Hepatocyte (in vitro differentiated cells): ENCODE measurements at regions not wholly inside any gene's neighbourhood (a gene's known extent, or its start where the extent isn't known, plus 50 kb on each side); places are given as distances from the start of the nearest gene placed in this dataset.
"Not testable (repeated sequence)": the region's sequence is repeated elsewhere in the genome, so short reads cannot be mapped to it uniquely, and the experiment has no call there.

Experiments used
- DNase-seq: peaks from one replicate; pipeline ENCODE4 v3.0.0-alpha.2; 2016; ENCODE audit warnings: low spot score
- H2AFZ ChIP-seq: fragments of 200-600 bp; sonication (generic); 2 replicates; pipeline ENCODE4 v1.6.0; 2016; ENCODE audit warnings: antibody characterized with exemption, mild to moderate bottlenecking
- H3K27ac ChIP-seq: fragments of 200-600 bp; sonication (generic); 2 replicates; pipeline ENCODE4 v1.5.1; 2016; ENCODE audit warnings: mild to moderate bottlenecking
- H3K27me3 ChIP-seq: fragments of 200-600 bp; sonication (generic); 2 replicates; pipeline ENCODE4 v1.6.1; 2016
- H3K36me3 ChIP-seq: fragments of 200-600 bp; sonication (generic); replicated peaks from 2 replicates; pipeline ENCODE4 v1.5.1; 2016; ENCODE audit warnings: low read depth; ENCODE audit not compliant: insufficient read depth
- H3K4me1 ChIP-seq: fragments of 200-600 bp; sonication (generic); 2 replicates; pipeline ENCODE4 v1.5.1; 2016; ENCODE audit warnings: mild to moderate bottlenecking, moderate library complexity; ENCODE audit not compliant: insufficient read depth
- H3K4me2 ChIP-seq: fragments of 200-600 bp; sonication (generic); 2 replicates; pipeline ENCODE4 v1.6.0; 2016
- H3K4me3 ChIP-seq: fragments of 200-600 bp; sonication (generic); 2 replicates; pipeline ENCODE4 v1.5.1; 2016; ENCODE audit warnings: mild to moderate bottlenecking
- H3K79me2 ChIP-seq: fragments of 200-600 bp; sonication (generic); 2 replicates; pipeline ENCODE4 v1.6.0; 2017; ENCODE audit warnings: mild to moderate bottlenecking
- H3K9me2 ChIP-seq: fragments of 200-600 bp; sonication (generic); replicated peaks from 2 replicates; pipeline ENCODE4 v1.6.0; 2017; ENCODE audit warnings: mild to moderate bottlenecking; ENCODE audit not compliant: insufficient read depth
- H3K9me3 ChIP-seq: fragments of 200-600 bp; sonication (generic); 2 replicates; pipeline ENCODE4 v1.5.1; 2016; ENCODE audit warnings: low read depth, mild to moderate bottlenecking
- H4K20me1 ChIP-seq: fragments of 200-600 bp; sonication (generic); 2 replicates; pipeline ENCODE4 v1.6.0; 2016; ENCODE audit warnings: mild to moderate bottlenecking; ENCODE audit not compliant: insufficient read depth, poor library complexity, severe bottlenecking
- EZH2 ChIP-seq: fragments of 200-600 bp; sonication (generic); IDR thresholded peaks from 2 replicates; pipeline ENCODE4 v1.6.1; 2016; ENCODE audit warnings: antibody characterized with exemption, mild to moderate bottlenecking, borderline replicate concordance
- EZH2phosphoT487 ChIP-seq: fragments of 200-600 bp; sonication (generic); IDR thresholded peaks from one replicate; pipeline ENCODE4 v1.6.1; 2018; ENCODE audit warnings: antibody characterized with exemption, mild to moderate bottlenecking, low read depth, moderate library complexity; ENCODE audit not compliant: unreplicated experiment, severe bottlenecking
- WGBS: methylation state at CpG from one replicate; pipeline ENCODE4 v1.1.6; 2016; ENCODE audit warnings: low lambda C conversion rate; ENCODE audit errors: missing lambda C conversion rate; 5-methylcytosine and 5-hydroxymethylcytosine counted together
- TF ChIP-seq, protein P1 (sequence below): fragments of 200-600 bp; sonication (generic); IDR thresholded peaks from 2 replicates; pipeline ENCODE4 v1.5.1; 2016; ENCODE audit warnings: antibody characterized with exemption, mild to moderate bottlenecking; ENCODE audit not compliant: poor library complexity

DNA sequence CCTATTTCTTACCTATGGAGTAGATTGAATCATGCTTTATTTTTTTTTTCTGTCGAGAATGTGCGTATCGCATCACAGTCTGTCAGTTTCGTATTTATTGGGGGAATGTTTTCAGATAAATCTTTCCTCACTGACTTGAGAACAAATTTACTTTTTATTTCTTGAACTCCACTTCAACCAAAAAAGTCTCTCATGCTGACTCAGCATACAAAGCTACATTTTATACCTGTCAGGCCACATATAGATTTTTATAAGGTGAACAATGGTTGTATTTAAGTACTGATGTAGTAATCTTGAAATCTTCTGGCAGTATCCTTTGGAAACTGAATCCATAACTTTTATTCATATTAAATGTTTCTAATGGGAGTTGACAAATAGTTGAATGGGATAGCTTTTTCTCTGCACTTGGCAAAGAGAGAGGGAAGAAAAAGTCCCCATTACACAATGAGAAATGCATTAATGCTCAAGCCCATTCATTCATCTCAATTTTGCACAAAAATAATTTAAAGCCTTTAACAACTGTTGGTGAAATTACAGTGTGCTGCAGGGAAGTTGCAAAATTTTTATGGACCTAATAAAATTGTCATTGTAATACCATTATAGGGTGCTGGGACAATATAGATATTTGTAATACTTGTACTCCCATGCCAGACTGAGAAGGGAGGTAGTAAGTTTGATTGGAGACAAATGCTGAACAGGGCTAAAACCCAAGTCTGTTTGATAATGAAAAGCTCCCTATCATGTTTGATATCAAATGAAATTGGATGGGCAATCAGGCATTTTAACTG lies 367.6 kb downstream of the HLX start:
- H3K9me3 ChIP-seq = no peaks in the 10 kb centered on the region
- H3K79me2 ChIP-seq = no peaks in the 10 kb centered on the region
- TF ChIP-seq, protein P1, sequence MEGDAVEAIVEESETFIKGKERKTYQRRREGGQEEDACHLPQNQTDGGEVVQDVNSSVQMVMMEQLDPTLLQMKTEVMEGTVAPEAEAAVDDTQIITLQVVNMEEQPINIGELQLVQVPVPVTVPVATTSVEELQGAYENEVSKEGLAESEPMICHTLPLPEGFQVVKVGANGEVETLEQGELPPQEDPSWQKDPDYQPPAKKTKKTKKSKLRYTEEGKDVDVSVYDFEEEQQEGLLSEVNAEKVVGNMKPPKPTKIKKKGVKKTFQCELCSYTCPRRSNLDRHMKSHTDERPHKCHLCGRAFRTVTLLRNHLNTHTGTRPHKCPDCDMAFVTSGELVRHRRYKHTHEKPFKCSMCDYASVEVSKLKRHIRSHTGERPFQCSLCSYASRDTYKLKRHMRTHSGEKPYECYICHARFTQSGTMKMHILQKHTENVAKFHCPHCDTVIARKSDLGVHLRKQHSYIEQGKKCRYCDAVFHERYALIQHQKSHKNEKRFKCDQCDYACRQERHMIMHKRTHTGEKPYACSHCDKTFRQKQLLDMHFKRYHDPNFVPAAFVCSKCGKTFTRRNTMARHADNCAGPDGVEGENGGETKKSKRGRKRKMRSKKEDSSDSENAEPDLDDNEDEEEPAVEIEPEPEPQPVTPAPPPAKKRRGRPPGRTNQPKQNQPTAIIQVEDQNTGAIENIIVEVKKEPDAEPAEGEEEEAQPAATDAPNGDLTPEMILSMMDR = no peak
- TF ChIP-seq EZH2 = no peak
- no peak overlapping the region for H3K4me3 ChIP-seq
- no peaks in the 10 kb centered on the region for H3K36me3 ChIP-seq
- H3K4me2 ChIP-seq = no peak overlapping the region
- H2AFZ ChIP-seq = no peak overlapping the region
- 69% methylated on average over 4 of the region's 4 CpGs for WGBS
- H3K27me3 ChIP-seq = no peaks in the 10 kb centered on the region
- no peaks in the 10 kb centered on the region for H3K4me1 ChIP-seq
- DNase-seq = no peak
- H3K27ac ChIP-seq = no peak overlapping the region
- H3K9me2 ChIP-seq = no peaks in the 10 kb centered on the region
- no peaks in the 10 kb centered on the region for H4K20me1 ChIP-seq

DNA sequence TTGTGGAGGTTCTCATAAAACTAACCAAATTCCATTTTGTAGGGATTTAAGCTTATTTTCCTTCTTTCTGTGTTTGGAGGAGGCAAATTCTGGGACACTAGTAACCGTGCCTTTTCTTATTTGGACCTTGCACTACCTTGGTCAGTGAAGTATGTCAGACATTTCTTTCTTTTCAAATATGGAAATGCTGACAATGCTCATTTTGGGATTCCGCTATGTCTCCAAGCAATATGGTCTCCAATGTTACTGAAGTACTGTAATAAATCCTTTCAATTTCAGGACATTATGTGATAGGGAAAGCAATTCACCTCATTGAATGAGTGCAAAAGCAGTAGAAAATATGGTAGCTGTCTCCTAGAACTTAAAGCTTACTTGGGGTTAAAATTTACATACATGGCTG lies 372.3 kb downstream of the HLX start:
- no peak overlapping the region for H3K4me3 ChIP-seq
- TF ChIP-seq EZH2phosphoT487 = no peak
- TF ChIP-seq EZH2 = no peak
- TF ChIP-seq, protein P1 = no peak
- 45% methylated on average over 2 of the region's 2 CpGs for WGBS

DNA sequence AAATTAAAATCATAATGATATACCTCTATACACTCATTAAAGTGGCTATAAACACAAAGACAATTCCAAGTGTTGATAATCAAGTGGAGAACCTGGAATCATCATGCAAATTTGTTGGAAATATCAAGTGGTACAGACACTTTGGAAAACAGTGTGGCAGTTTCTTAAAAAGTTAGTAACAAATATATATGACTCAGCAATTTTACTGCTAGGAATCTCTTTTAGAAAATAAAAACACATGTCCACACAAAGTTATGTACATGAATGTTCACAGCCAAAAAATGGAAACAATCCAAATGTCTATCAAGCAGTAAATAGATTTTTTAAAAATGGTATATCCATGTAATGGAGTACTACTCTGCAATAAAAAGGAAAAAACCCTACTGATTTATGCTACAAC lies 375.6 kb downstream of the HLX start:
- Histone ChIP-seq H3K27me3 (no peaks in the 10 kb centered on the region), H3K9me2 (no peaks in the 10 kb centered on the region), H3K4me2 (no peak overlapping the region), H2AFZ (no peak overlapping the region), H3K4me3 (no peak overlapping the region), H3K79me2 (no peaks in the 10 kb centered on the region), H3K36me3 (no peaks in the 10 kb centered on the region), H4K20me1 (no peaks in the 10 kb centered on the region), H3K27ac (no peak overlapping the region), H3K4me1 (no peaks in the 10 kb centered on the region), H3K9me3 (no peaks in the 10 kb centered on the region)
- TF ChIP-seq, protein P1 = no peak
- no peak for DNase-seq

More for the DNA sequence above, 372.3 kb downstream of the HLX start:
- H3K4me1 ChIP-seq = no peaks in the 10 kb centered on the region
- H3K36me3 ChIP-seq = no peaks in the 10 kb centered on the region
- H3K27me3 ChIP-seq = no peaks in the 10 kb centered on the region
- H3K4me2 ChIP-seq = no peak overlapping the region
- H3K79me2 ChIP-seq = no peaks in the 10 kb centered on the region
- H4K20me1 ChIP-seq = no peaks in the 10 kb centered on the region
- no peaks in the 10 kb centered on the region for H3K9me2 ChIP-seq
- no peaks in the 10 kb centered on the region for H3K9me3 ChIP-seq
- H2AFZ ChIP-seq = no peak overlapping the region
- no peak for DNase-seq
- no peak overlapping the region for H3K27ac ChIP-seq

DNA sequence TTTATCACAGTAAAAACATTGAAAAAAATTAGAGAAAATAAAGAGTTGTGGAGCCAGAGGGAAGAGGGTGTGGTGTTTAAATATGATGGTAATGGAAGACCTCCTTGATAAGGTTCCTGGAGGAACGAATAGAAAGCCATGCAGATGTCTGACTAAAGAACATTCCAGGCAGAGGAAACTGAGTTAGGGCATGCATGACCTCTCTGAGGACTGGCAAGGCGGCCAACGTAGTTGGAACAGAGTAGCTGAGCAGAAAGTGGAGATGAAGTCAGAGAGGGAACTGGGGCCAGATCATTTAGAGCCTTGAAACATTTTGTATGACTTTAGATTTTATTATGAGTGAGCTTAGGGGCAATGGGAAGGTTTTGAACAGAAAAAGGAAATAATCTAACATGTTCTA lies 377.5 kb downstream of the HLX start:
- Histone ChIP-seq H3K4me3 (no peak overlapping the region), H3K9me2 (no peaks in the 10 kb centered on the region), H3K4me2 (no peak overlapping the region), H3K9me3 (no peaks in the 10 kb centered on the region), H3K27ac (no peak overlapping the region), H4K20me1 (no peaks in the 10 kb centered on the region), H3K4me1 (no peaks in the 10 kb centered on the region), H3K27me3 (no peaks in the 10 kb centered on the region), H3K36me3 (no peaks in the 10 kb centered on the region), H3K79me2 (no peaks in the 10 kb centered on the region), H2AFZ (no peak overlapping the region)
- 88% methylated on average over 3 of the region's 3 CpGs for WGBS
- TF ChIP-seq EZH2phosphoT487 (no peak), EZH2 (no peak)
- TF ChIP-seq, protein P1 = no peak
- DNase-seq = no peak

DNA sequence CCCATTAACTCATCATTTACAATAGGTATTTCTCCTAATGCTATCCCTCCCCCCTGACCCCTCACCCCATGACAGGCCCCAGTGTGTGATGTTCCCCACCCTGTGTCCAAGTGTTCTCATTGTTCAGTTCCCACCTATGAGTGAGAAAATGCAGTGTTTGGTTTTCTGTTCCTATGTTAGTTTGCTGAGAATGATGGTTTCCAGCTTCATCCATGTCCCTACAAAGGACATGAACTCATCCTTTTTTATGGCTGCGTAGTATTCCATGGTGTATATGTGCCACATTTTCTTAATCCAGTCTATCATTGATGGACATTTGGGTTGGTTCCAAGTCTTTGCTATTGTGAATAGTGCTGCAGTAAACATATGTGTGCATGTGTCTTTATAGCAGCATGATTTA lies 378.3 kb downstream of the HLX start:
- not testable (repeated sequence) for H3K9me3 ChIP-seq, H3K27me3 ChIP-seq, H3K4me1 ChIP-seq, H3K4me3 ChIP-seq, H3K9me2 ChIP-seq, DNase-seq, H2AFZ ChIP-seq, H3K79me2 ChIP-seq, H3K4me2 ChIP-seq, H4K20me1 ChIP-seq, H3K36me3 ChIP-seq, H3K27ac ChIP-seq
- WGBS = 100% methylated on average over 1 of the region's 1 CpG
